SH-SY5Y (cell line): ENCODE measurements at regions not wholly inside any gene's neighbourhood (a gene's known extent, or its start where the extent isn't known, plus 50 kb on each side); places are given as distances from the start of the nearest gene placed in this dataset.

ENCODE experiments used
- GATA2 ChIP-seq: IDR thresholded peaks from 2 replicates; pipeline ENCODE4 v1.6.1; 2011; ENCODE audit warnings: mild to moderate bottlenecking, low read depth, low read length
- GATA3 ChIP-seq: IDR thresholded peaks from 2 replicates; pipeline ENCODE4 v1.6.1; 2011; ENCODE audit warnings: low read depth, mild to moderate bottlenecking, low read length, moderate library complexity

GRCh38 chr6:113190170-113190569 lies 667.0 kb upstream of the MARCKS start:
- no peak for TF ChIP-seq GATA3
- no peak for TF ChIP-seq GATA2
